OCI-LY1 (cell line): ENCODE measurements at regions not wholly inside any gene's neighbourhood (a gene's known extent, or its start where the extent isn't known, plus 50 kb on each side); places are given as distances from the start of the nearest gene placed in this dataset.
"Not testable (repeated sequence)": the region's sequence is repeated elsewhere in the genome, so short reads cannot be mapped to it uniquely, and the experiment has no call there.

Experiments used
- CTCF ChIP-seq: fragments of 200-600 bp; sonication (generic), shearing (Covaris generic); IDR thresholded peaks from 2 replicates; pipeline ENCODE4 v1.5.1; 2017; ENCODE audit warnings: mild to moderate bottlenecking, antibody characterized with exemption, low read length, moderate library complexity, mixed read lengths
- EZH2 ChIP-seq: fragments of 200-600 bp; sonication (generic), shearing (Covaris generic); IDR thresholded peaks from 2 replicates; pipeline ENCODE4 v1.8.0; 2017; ENCODE audit warnings: borderline replicate concordance, mixed run types, mild to moderate bottlenecking, antibody characterized with exemption, low read length, moderate library complexity, mixed read lengths

GRCh38 chr2:223330747-223331146 is 271.4 kb downstream of the SCG2 start:
- TF ChIP-seq CTCF, EZH2: not testable (repeated sequence)
